NCI-H1930 (cell line): ENCODE measurements at regions not wholly inside any gene's neighbourhood (a gene's known extent, or its start where the extent isn't known, plus 50 kb on each side); places are given as distances from the start of the nearest gene placed in this dataset.

Experiments used
- DNase-seq, 2 experiments: peaks; one replicate each; lab custom pipeline; 2025; lab: John Stamatoyannopoulos, UW

- DNase-seq: no peak
Measured at GRCh38 chr13:103335241-103335640, 269.0 kb upstream of the SLC10A2 start.

GRCh38 chr13:103331924-103332323, 265.7 kb upstream of the SLC10A2 start:
- no peak for DNase-seq

GRCh38 chr13:103328899-103329298, 262.7 kb upstream of the SLC10A2 start:
- DNase-seq: no peak

- DNase-seq: no peak
Measured at GRCh38 chr13:103326326-103326725, 260.1 kb upstream of the SLC10A2 start.

- no peak for DNase-seq
Measured at GRCh38 chr13:103325672-103326071, 259.5 kb upstream of the SLC10A2 start.

GRCh38 chr13:103324641-103325040, 258.4 kb upstream of the SLC10A2 start:
- no peak for DNase-seq

- DNase-seq: no peak
Measured at GRCh38 chr13:103315711-103316110, 249.5 kb upstream of the SLC10A2 start.

- no peak for DNase-seq
Measured at GRCh38 chr13:103312467-103312866, 246.2 kb upstream of the SLC10A2 start.

- DNase-seq: no peak
Measured at GRCh38 chr13:103308667-103309066, 242.4 kb upstream of the SLC10A2 start.

- no peak for DNase-seq
Measured at GRCh38 chr13:103306163-103306562, 239.9 kb upstream of the SLC10A2 start.

GRCh38 chr13:103303078-103303651, 236.9 kb upstream of the SLC10A2 start:
- no peak for DNase-seq

GRCh38 chr13:103302676-103303075, 236.5 kb upstream of the SLC10A2 start:
- no peak for DNase-seq

- no peak for DNase-seq
Measured at GRCh38 chr13:103299079-103299478, 232.9 kb upstream of the SLC10A2 start.

- no peak for DNase-seq
Measured at GRCh38 chr13:103297083-103297482, 230.9 kb upstream of the SLC10A2 start.

GRCh38 chr13:103291798-103292572, 225.8 kb upstream of the SLC10A2 start:
- DNase-seq: no peak

GRCh38 chr13:103291226-103291625, 225.0 kb upstream of the SLC10A2 start:
- DNase-seq: no peak

GRCh38 chr13:103289681-103290080, 223.5 kb upstream of the SLC10A2 start:
- no peak for DNase-seq

- DNase-seq: no peak
Measured at GRCh38 chr13:103288114-103288513, 221.9 kb upstream of the SLC10A2 start.

- DNase-seq: no peak
Measured at GRCh38 chr13:103287659-103288058, 221.4 kb upstream of the SLC10A2 start.

- no peak for DNase-seq
Measured at GRCh38 chr13:103284466-103284865, 218.2 kb upstream of the SLC10A2 start.

- DNase-seq: no peak
Measured at GRCh38 chr13:103283451-103283820, 217.2 kb upstream of the SLC10A2 start.

- DNase-seq: no peak
Measured at GRCh38 chr13:103282571-103283450, 216.6 kb upstream of the SLC10A2 start.
